Panc1 (cell line): ENCODE measurements at regions not wholly inside any gene's neighbourhood (a gene's known extent, or its start where the extent isn't known, plus 50 kb on each side); places are given as distances from the start of the nearest gene placed in this dataset.

Experiments used
- POLR2AphosphoS5 ChIP-seq: IDR thresholded peaks from 2 replicates; pipeline ENCODE4 v1.6.1; 2012; ENCODE audit warnings: mild to moderate bottlenecking, low read depth, low read length, moderate library complexity
- TF ChIP-seq, protein P1 (sequence below): fragments of 450-650 bp; IDR thresholded peaks from 2 replicates; pipeline ENCODE4 v1.5.1; 2017; ENCODE audit warnings: mild to moderate bottlenecking
- TF ChIP-seq, protein P2 (sequence below), 2 experiments: IDR thresholded peaks; 2 replicates each; pipeline ENCODE4 v1.6.1; 2011 to 2012; ENCODE audit warnings: low read depth in 2 of 2, control low read depth in 1 of 2, low read length in 1 of 2, mild to moderate bottlenecking in 1 of 2, moderate library complexity in 1 of 2; ENCODE audit not compliant: insufficient read depth in 1 of 2

DNA sequence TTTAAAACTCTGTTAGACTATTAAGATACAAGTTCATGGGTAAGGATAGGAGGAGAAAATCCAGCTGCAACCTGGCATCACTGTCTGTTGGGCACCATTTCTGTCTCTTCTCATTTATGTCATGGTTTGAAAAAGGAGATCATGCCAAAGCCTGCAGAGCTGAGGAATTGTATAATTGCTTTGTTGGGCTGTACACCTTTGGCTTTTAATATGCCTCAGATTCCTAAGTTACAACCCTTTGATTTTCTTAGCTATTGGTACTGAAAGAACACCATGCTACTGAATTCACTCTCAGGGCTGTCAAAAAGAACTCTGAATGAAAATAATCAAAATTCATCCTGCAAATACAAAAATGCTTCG is 174.3 kb downstream of the ACKR3 start:
- TF ChIP-seq, protein P1, sequence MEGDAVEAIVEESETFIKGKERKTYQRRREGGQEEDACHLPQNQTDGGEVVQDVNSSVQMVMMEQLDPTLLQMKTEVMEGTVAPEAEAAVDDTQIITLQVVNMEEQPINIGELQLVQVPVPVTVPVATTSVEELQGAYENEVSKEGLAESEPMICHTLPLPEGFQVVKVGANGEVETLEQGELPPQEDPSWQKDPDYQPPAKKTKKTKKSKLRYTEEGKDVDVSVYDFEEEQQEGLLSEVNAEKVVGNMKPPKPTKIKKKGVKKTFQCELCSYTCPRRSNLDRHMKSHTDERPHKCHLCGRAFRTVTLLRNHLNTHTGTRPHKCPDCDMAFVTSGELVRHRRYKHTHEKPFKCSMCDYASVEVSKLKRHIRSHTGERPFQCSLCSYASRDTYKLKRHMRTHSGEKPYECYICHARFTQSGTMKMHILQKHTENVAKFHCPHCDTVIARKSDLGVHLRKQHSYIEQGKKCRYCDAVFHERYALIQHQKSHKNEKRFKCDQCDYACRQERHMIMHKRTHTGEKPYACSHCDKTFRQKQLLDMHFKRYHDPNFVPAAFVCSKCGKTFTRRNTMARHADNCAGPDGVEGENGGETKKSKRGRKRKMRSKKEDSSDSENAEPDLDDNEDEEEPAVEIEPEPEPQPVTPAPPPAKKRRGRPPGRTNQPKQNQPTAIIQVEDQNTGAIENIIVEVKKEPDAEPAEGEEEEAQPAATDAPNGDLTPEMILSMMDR: no peak
- TF ChIP-seq, protein P2, sequence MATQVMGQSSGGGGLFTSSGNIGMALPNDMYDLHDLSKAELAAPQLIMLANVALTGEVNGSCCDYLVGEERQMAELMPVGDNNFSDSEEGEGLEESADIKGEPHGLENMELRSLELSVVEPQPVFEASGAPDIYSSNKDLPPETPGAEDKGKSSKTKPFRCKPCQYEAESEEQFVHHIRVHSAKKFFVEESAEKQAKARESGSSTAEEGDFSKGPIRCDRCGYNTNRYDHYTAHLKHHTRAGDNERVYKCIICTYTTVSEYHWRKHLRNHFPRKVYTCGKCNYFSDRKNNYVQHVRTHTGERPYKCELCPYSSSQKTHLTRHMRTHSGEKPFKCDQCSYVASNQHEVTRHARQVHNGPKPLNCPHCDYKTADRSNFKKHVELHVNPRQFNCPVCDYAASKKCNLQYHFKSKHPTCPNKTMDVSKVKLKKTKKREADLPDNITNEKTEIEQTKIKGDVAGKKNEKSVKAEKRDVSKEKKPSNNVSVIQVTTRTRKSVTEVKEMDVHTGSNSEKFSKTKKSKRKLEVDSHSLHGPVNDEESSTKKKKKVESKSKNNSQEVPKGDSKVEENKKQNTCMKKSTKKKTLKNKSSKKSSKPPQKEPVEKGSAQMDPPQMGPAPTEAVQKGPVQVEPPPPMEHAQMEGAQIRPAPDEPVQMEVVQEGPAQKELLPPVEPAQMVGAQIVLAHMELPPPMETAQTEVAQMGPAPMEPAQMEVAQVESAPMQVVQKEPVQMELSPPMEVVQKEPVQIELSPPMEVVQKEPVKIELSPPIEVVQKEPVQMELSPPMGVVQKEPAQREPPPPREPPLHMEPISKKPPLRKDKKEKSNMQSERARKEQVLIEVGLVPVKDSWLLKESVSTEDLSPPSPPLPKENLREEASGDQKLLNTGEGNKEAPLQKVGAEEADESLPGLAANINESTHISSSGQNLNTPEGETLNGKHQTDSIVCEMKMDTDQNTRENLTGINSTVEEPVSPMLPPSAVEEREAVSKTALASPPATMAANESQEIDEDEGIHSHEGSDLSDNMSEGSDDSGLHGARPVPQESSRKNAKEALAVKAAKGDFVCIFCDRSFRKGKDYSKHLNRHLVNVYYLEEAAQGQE (IDR thresholded peaks at IDR 0.05; ENCODE audit: insufficient read depth in 1 of 2, low read depth in 2 of 2, low read length in 1 of 2): no peak
- no peak for TF ChIP-seq POLR2AphosphoS5
